Peyer's patch (tissue), 4 donors: ENCODE measurements at regions not wholly inside any gene's neighbourhood (a gene's known extent, or its start where the extent isn't known, plus 50 kb on each side); places are given as distances from the start of the nearest gene placed in this dataset.
"Not testable (repeated sequence)": the region's sequence is repeated elsewhere in the genome, so short reads cannot be mapped to it uniquely, and the experiment has no call there.

ENCODE experiments used
- POLR2A ChIP-seq, 2 donors: fragments of 450-650 bp; IDR thresholded peaks; one replicate each; pipeline ENCODE4 v1.5.1; 2017; ENCODE audit warnings: antibody characterized with exemption in 2 of 2, mild to moderate bottlenecking in 2 of 2, moderate library complexity in 2 of 2
- TF ChIP-seq, protein P1 (sequence below), 6 experiments: fragments of 450-650 bp in 4 of 6; fragments of 200-600 bp in 2 of 6; sonication (generic) in 1 of 6; IDR thresholded peaks; one replicate each; pipeline ENCODE4 v1.5.1; 2017 to 2019; ENCODE audit warnings: antibody characterized with exemption in 6 of 6, mild to moderate bottlenecking in 3 of 6, moderate library complexity in 1 of 6

DNA sequence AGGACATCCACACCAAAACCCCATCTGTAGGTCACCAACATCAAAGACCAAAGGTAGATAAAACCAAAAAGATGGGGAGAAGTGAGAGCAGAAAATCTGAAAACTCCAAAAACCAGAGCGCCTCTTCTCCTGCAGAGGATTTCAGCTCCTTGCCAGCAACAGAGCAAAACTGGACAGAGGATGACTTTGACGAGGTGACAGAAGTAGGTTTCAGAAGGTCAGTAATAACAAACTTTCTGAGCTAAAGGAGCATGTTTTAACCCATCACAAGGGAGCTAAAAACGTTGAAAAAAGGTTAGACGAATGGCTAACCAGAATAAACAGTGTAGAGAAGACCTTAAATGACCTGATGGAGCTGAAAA, 142.9 kb upstream of the FBXL7 start:
- TF ChIP-seq, protein P1, sequence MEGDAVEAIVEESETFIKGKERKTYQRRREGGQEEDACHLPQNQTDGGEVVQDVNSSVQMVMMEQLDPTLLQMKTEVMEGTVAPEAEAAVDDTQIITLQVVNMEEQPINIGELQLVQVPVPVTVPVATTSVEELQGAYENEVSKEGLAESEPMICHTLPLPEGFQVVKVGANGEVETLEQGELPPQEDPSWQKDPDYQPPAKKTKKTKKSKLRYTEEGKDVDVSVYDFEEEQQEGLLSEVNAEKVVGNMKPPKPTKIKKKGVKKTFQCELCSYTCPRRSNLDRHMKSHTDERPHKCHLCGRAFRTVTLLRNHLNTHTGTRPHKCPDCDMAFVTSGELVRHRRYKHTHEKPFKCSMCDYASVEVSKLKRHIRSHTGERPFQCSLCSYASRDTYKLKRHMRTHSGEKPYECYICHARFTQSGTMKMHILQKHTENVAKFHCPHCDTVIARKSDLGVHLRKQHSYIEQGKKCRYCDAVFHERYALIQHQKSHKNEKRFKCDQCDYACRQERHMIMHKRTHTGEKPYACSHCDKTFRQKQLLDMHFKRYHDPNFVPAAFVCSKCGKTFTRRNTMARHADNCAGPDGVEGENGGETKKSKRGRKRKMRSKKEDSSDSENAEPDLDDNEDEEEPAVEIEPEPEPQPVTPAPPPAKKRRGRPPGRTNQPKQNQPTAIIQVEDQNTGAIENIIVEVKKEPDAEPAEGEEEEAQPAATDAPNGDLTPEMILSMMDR (IDR thresholded peaks at IDR 0.05) = not testable (repeated sequence)
- TF ChIP-seq POLR2A (IDR thresholded peaks at IDR 0.05) = not testable (repeated sequence)
